WTC11 (cell line): ENCODE measurements at regions not wholly inside any gene's neighbourhood (a gene's known extent, or its start where the extent isn't known, plus 50 kb on each side); places are given as distances from the start of the nearest gene placed in this dataset.

Experiments used
- FOXJ3 ChIP-seq: sonication (generic); formaldehyde crosslinking; IDR thresholded peaks from 2 replicates; pipeline ENCODE4 v1.9.0; 2021; ENCODE audit warnings: missing genetic modification reagents, mild to moderate bottlenecking, borderline replicate concordance
- JUN ChIP-seq: sonication (generic); formaldehyde crosslinking; IDR thresholded peaks from 2 replicates; pipeline ENCODE4 v1.8.0; 2023; ENCODE audit warnings: mild to moderate bottlenecking, missing genetic modification reagents
- SP1 ChIP-seq: sonication (generic); formaldehyde crosslinking; conservative IDR thresholded peaks from 2 replicates; pipeline ENCODE4 v1.8.1; 2022; ENCODE audit warnings: missing genetic modification reagents
- ZNF317 ChIP-seq: sonication (generic); formaldehyde crosslinking; IDR thresholded peaks from 2 replicates; pipeline ENCODE4 v1.8.1; 2023; ENCODE audit warnings: low read depth, mild to moderate bottlenecking, moderate library complexity, missing genetic modification reagents, borderline replicate concordance
- ZSCAN18 ChIP-seq: fragments of 250-450 bp; sonication (Bioruptor Pico); IDR thresholded peaks from 2 replicates; pipeline ENCODE4 v2.1.2; 2022; ENCODE audit warnings: mild to moderate bottlenecking, moderate library complexity
- TF ChIP-seq, protein P1 (sequence below): fragments of 200-600 bp; IDR thresholded peaks from 2 replicates; pipeline ENCODE4 v1.8.0; 2022; ENCODE audit warnings: antibody characterized with exemption

DNA sequence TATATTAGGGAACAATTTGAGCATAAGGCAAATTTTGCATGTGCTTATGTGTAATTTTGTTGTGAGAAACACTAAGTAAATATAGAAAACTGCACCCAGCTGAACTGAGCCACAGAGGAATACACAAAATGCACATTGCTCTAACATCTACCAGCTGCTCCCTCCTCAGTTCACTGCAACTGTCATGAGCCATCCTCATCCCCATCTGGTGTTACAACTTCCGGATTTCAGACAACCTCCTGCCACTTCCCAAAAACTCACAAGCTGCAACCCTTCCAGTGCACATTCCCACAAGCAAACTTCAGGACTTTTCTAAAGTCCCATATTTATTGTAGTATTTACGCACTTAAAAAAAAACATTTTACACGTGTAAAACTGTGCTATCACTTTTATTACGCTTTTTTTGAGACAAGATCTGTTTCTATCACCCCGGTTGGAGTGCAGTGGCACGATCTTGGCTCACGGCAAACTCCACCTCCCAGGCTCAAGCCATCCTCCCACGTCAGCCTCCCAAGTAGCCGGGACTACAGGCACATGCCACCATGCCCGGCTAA, 169.1 kb upstream of the TBX3 start:
- TF ChIP-seq JUN (CRISPR knock-in tag) (no peak), SP1 (no peak), FOXJ3 (CRISPR knock-in tag) (no peak), ZNF317 (CRISPR knock-in tag) (no peak), ZSCAN18 (CRISPR knock-in tag) (no peak)
- TF ChIP-seq, protein P1, sequence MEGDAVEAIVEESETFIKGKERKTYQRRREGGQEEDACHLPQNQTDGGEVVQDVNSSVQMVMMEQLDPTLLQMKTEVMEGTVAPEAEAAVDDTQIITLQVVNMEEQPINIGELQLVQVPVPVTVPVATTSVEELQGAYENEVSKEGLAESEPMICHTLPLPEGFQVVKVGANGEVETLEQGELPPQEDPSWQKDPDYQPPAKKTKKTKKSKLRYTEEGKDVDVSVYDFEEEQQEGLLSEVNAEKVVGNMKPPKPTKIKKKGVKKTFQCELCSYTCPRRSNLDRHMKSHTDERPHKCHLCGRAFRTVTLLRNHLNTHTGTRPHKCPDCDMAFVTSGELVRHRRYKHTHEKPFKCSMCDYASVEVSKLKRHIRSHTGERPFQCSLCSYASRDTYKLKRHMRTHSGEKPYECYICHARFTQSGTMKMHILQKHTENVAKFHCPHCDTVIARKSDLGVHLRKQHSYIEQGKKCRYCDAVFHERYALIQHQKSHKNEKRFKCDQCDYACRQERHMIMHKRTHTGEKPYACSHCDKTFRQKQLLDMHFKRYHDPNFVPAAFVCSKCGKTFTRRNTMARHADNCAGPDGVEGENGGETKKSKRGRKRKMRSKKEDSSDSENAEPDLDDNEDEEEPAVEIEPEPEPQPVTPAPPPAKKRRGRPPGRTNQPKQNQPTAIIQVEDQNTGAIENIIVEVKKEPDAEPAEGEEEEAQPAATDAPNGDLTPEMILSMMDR, result no peak
